ENCODE measurements at regions not wholly inside any gene's neighbourhood (a gene's known extent, or its start where the extent isn't known, plus 50 kb on each side); places are given as distances from the start of the nearest gene placed in this dataset.

- Histone ChIP-seq H3K4me1 (ENCODE audit: control insufficient read depth, extremely low read depth, insufficient read depth, low read length) (no peaks in the 10 kb centered on the region), H3K27ac (ENCODE audit: insufficient read depth, low read length) (no peak overlapping the region), H3K27me3 (ENCODE audit: control insufficient read depth, insufficient read depth, low read length) (no peaks in the 10 kb centered on the region), H3K4me3 (replicated peaks in 1 of 4; ENCODE audit: control extremely low read depth in 1 of 4, insufficient read depth in 1 of 4, low read depth in 3 of 4, low read length in 4 of 4) (no peak overlapping the region), H3K9ac (ENCODE audit: insufficient read depth, low read length) (no peak overlapping the region), H3K79me2 (ENCODE audit: control insufficient read depth, insufficient read depth, low read length) (no peaks in the 10 kb centered on the region), H3K9me3 (ENCODE audit: control insufficient read depth, insufficient read depth, low read depth, low read length) (no peaks in the 10 kb centered on the region), H3K36me3 (ENCODE audit: control insufficient read depth, insufficient read depth, low read length) (no peaks in the 10 kb centered on the region), H2AFZ (ENCODE audit: low read length) (no peak overlapping the region), H4K20me1 (ENCODE audit: control insufficient read depth, extremely low read depth, insufficient read depth, low read length) (no peaks in the 10 kb centered on the region), H3K4me2 (ENCODE audit: extremely low read depth, insufficient read depth, low read length) (no peak overlapping the region)
- TF ChIP-seq EZH2 (IDR thresholded peaks at IDR 0.05; ENCODE audit: low read length, missing control alignments) (no peak), CTCF (conservative IDR thresholded peaks at IDR 0.05 in 1 of 2, IDR thresholded peaks at IDR 0.05 in 1 of 2; ENCODE audit: low read depth in 1 of 2, low read length in 2 of 2) (no peak)
- DNase-seq (ENCODE audit: low read depth in 2 of 2), result no peak
Observed at GRCh38 chr5:24102010-24102409, 542.8 kb downstream of the CDH10 start.

GRCh38 chr5:24103451-24104023 lies 541.2 kb downstream of the CDH10 start:
- DNase-seq (ENCODE audit: low read depth in 2 of 2), result no peak
- H2AFZ ChIP-seq (ENCODE audit: low read length), result no peak overlapping the region
- H3K4me3 ChIP-seq (replicated peaks in 1 of 4; ENCODE audit: control extremely low read depth in 1 of 4, insufficient read depth in 1 of 4, low read depth in 3 of 4, low read length in 4 of 4), result no peak overlapping the region
- H3K27ac ChIP-seq (ENCODE audit: insufficient read depth, low read length), result no peak overlapping the region
- H3K79me2 ChIP-seq (ENCODE audit: control insufficient read depth, insufficient read depth, low read length), result no peaks in the 10 kb centered on the region
- H3K9ac ChIP-seq (ENCODE audit: insufficient read depth, low read length), result no peak overlapping the region
- no peaks in the 10 kb centered on the region for H4K20me1 ChIP-seq (ENCODE audit: control insufficient read depth, extremely low read depth, insufficient read depth, low read length)
- H3K27me3 ChIP-seq (ENCODE audit: control insufficient read depth, insufficient read depth, low read length), result no peaks in the 10 kb centered on the region
- TF ChIP-seq EZH2 (IDR thresholded peaks at IDR 0.05; ENCODE audit: low read length, missing control alignments) (no peak), CTCF (conservative IDR thresholded peaks at IDR 0.05 in 1 of 2, IDR thresholded peaks at IDR 0.05 in 1 of 2; ENCODE audit: low read depth in 1 of 2, low read length in 2 of 2) (no peak)
- H3K36me3 ChIP-seq (ENCODE audit: control insufficient read depth, insufficient read depth, low read length), result no peaks in the 10 kb centered on the region
- H3K4me1 ChIP-seq (ENCODE audit: control insufficient read depth, extremely low read depth, insufficient read depth, low read length), result no peaks in the 10 kb centered on the region
- H3K9me3 ChIP-seq (ENCODE audit: control insufficient read depth, insufficient read depth, low read depth, low read length), result no peaks in the 10 kb centered on the region
- no peak overlapping the region for H3K4me2 ChIP-seq (ENCODE audit: extremely low read depth, insufficient read depth, low read length)

GRCh38 chr5:24110004-24110615 lies 534.7 kb downstream of the CDH10 start:
- Histone ChIP-seq H4K20me1 (ENCODE audit: control insufficient read depth, extremely low read depth, insufficient read depth, low read length) (no peaks in the 10 kb centered on the region), H3K36me3 (ENCODE audit: control insufficient read depth, insufficient read depth, low read length) (no peaks in the 10 kb centered on the region), H3K4me3 (replicated peaks in 1 of 4; ENCODE audit: control extremely low read depth in 1 of 4, insufficient read depth in 1 of 4, low read depth in 3 of 4, low read length in 4 of 4) (no peak overlapping the region), H3K4me2 (ENCODE audit: extremely low read depth, insufficient read depth, low read length) (no peak overlapping the region), H3K27me3 (ENCODE audit: control insufficient read depth, insufficient read depth, low read length) (no peaks in the 10 kb centered on the region), H3K4me1 (ENCODE audit: control insufficient read depth, extremely low read depth, insufficient read depth, low read length) (no peaks in the 10 kb centered on the region), H3K79me2 (ENCODE audit: control insufficient read depth, insufficient read depth, low read length) (no peaks in the 10 kb centered on the region), H3K9ac (ENCODE audit: insufficient read depth, low read length) (no peak overlapping the region), H3K27ac (ENCODE audit: insufficient read depth, low read length) (no peak overlapping the region), H3K9me3 (ENCODE audit: control insufficient read depth, insufficient read depth, low read depth, low read length) (no peaks in the 10 kb centered on the region), H2AFZ (ENCODE audit: low read length) (no peak overlapping the region)
- peak; percentile 3 to 17 for DNase-seq (ENCODE audit: low read depth in 2 of 2)
- TF ChIP-seq EZH2 (IDR thresholded peaks at IDR 0.05; ENCODE audit: low read length, missing control alignments), result no peak
- peak in 1 of 2 donors; percentile 37 for TF ChIP-seq CTCF (conservative IDR thresholded peaks at IDR 0.05 in 1 of 2, IDR thresholded peaks at IDR 0.05 in 1 of 2; ENCODE audit: low read depth in 1 of 2, low read length in 2 of 2)

Data from fibroblast of lung (primary cell).